HEK293T (cell line): ENCODE measurements at regions not wholly inside any gene's neighbourhood (a gene's known extent, or its start where the extent isn't known, plus 50 kb on each side); places are given as distances from the start of the nearest gene placed in this dataset.

Source experiments
- CTCF ChIA-PET: fragments of 350-600 bp; formaldehyde crosslinking; extraction: SDS; loops from one replicate; lab custom pipeline; 2021; ENCODE audit warnings: antibody characterized with exemption, inconsistent platforms; lab: Yijun Ruan, JAX
- POLR2A ChIA-PET: fragments of 350-600 bp; formaldehyde crosslinking; extraction: SDS; loops from one replicate; lab custom pipeline; 2020; ENCODE audit warnings: antibody characterized with exemption, inconsistent platforms; lab: Yijun Ruan, JAX
- DNase-seq: peaks from one replicate; pipeline ENCODE4 v3.0.0; 2012; ENCODE audit warnings: mixed read lengths; ENCODE audit errors: extremely low spot score
- ARNT ChIP-seq: fragments of 450-650 bp; IDR thresholded peaks from 2 replicates; pipeline ENCODE4 v1.6.1; 2017; ENCODE audit warnings: mild to moderate bottlenecking
- BHLHE40 ChIP-seq: fragments of 450-650 bp; IDR thresholded peaks from 2 replicates; pipeline ENCODE4 v1.6.1; 2016; ENCODE audit warnings: mild to moderate bottlenecking, moderate library complexity, borderline replicate concordance
- CTBP1 ChIP-seq: fragments of 450-650 bp; IDR thresholded peaks from 2 replicates; pipeline ENCODE4 v1.6.1; 2016; ENCODE audit warnings: borderline replicate concordance
- ELF4 ChIP-seq: fragments of 450-650 bp; IDR thresholded peaks from 2 replicates; pipeline ENCODE4 v1.6.1; 2017; ENCODE audit warnings: antibody characterized with exemption
- FOXA1 ChIP-seq: fragments of 450-650 bp; IDR thresholded peaks from 2 replicates; pipeline ENCODE4 v1.6.1; 2016; ENCODE audit warnings: mild to moderate bottlenecking
- FOXK2 ChIP-seq: fragments of 450-650 bp; IDR thresholded peaks from 2 replicates; pipeline ENCODE4 v1.6.1; 2016; ENCODE audit warnings: mild to moderate bottlenecking
- FOXM1 ChIP-seq: fragments of 450-650 bp; IDR thresholded peaks from 2 replicates; pipeline ENCODE4 v1.6.1; 2017; ENCODE audit warnings: mild to moderate bottlenecking, borderline replicate concordance
- HDGF ChIP-seq: fragments of 450-650 bp; IDR thresholded peaks from 2 replicates; pipeline ENCODE4 v1.6.1; 2017; ENCODE audit warnings: antibody characterized with exemption, borderline replicate concordance
- L3MBTL2 ChIP-seq: fragments of 450-650 bp; conservative IDR thresholded peaks from 2 replicates; pipeline ENCODE4 v1.6.1; 2016; ENCODE audit warnings: mild to moderate bottlenecking
- LEF1 ChIP-seq: fragments of 450-650 bp; IDR thresholded peaks from 2 replicates; pipeline ENCODE4 v1.6.1; 2017; ENCODE audit warnings: mild to moderate bottlenecking, borderline replicate concordance
- NFRKB ChIP-seq: fragments of 450-650 bp; IDR thresholded peaks from 2 replicates; pipeline ENCODE4 v1.6.1; 2016; ENCODE audit warnings: mild to moderate bottlenecking, moderate library complexity
- PKNOX1 ChIP-seq: fragments of 450-650 bp; IDR thresholded peaks from 2 replicates; pipeline ENCODE4 v1.6.1; 2016
- SP1 ChIP-seq: fragments of 450-650 bp; IDR thresholded peaks from 2 replicates; pipeline ENCODE4 v1.6.1; 2017
- SUZ12 ChIP-seq: fragments of 450-650 bp; IDR thresholded peaks from 2 replicates; pipeline ENCODE4 v1.6.1; 2016; ENCODE audit warnings: mild to moderate bottlenecking
- TARDBP ChIP-seq: fragments of 450-650 bp; IDR thresholded peaks from 2 replicates; pipeline ENCODE4 v1.6.1; 2016
- ZNF384 ChIP-seq: fragments of 450-650 bp; IDR thresholded peaks from 2 replicates; pipeline ENCODE4 v1.6.1; 2016

GRCh38 chr10:4083509-4084003 lies 298.5 kb upstream of the KLF6 start:
- TF ChIP-seq NFRKB, result no peak
- TF ChIP-seq TARDBP, result no peak
- no peak for TF ChIP-seq CTBP1
- TF ChIP-seq FOXK2, result no peak
- TF ChIP-seq PKNOX1, result no peak
- TF ChIP-seq SUZ12, result no peak
- ChIA-PET CTCF (no interaction called here), POLR2A (no interaction called here)
- no peak for DNase-seq

GRCh38 chr10:4082861-4083260 lies 297.9 kb upstream of the KLF6 start:
- TF ChIP-seq LEF1, result no peak
- no peak for TF ChIP-seq BHLHE40
- no peak for TF ChIP-seq FOXA1
- no peak for TF ChIP-seq NFRKB
- TF ChIP-seq FOXK2, result no peak
- no peak for TF ChIP-seq TARDBP
- no peak for TF ChIP-seq PKNOX1
- TF ChIP-seq L3MBTL2, result no peak
- TF ChIP-seq ZNF384, result no peak
- TF ChIP-seq FOXM1, result no peak
- no peak for DNase-seq
- ChIA-PET POLR2A (no interaction called here), CTCF (no interaction called here)

- TF ChIP-seq SP1, result no peak
- no peak for TF ChIP-seq NFRKB
- no peak for TF ChIP-seq HDGF
- no peak for TF ChIP-seq FOXA1
- TF ChIP-seq FOXK2, result no peak
- no peak for TF ChIP-seq PKNOX1
- no peak for TF ChIP-seq TARDBP
- TF ChIP-seq LEF1, result no peak
- no peak for TF ChIP-seq CTBP1
- no peak for TF ChIP-seq ZNF384
- POLR2A ChIA-PET, result no interaction called here
- CTCF ChIA-PET, result no interaction called here
- no peak for DNase-seq
Measured at GRCh38 chr10:4081685-4082111, 296.7 kb upstream of the KLF6 start.

- POLR2A ChIA-PET, result no interaction called here
- no peak for DNase-seq
- TF ChIP-seq LEF1, result no peak
- TF ChIP-seq SUZ12, result no peak
- no peak for TF ChIP-seq PKNOX1
- no peak for TF ChIP-seq ELF4
- TF ChIP-seq NFRKB, result no peak
- no peak for TF ChIP-seq ARNT
- TF ChIP-seq BHLHE40, result no peak
- TF ChIP-seq FOXM1, result no peak
- TF ChIP-seq FOXA1, result no peak
- no peak for TF ChIP-seq HDGF
- TF ChIP-seq CTBP1, result no peak
- no peak for TF ChIP-seq TARDBP
- TF ChIP-seq L3MBTL2, result no peak
- no peak for TF ChIP-seq FOXK2
- TF ChIP-seq ZNF384, result no peak
- TF ChIP-seq SP1, result no peak
- CTCF ChIA-PET, result no interaction called here
Measured at GRCh38 chr10:4080225-4080805, 295.3 kb upstream of the KLF6 start.

GRCh38 chr10:4079803-4080202 lies 294.8 kb upstream of the KLF6 start:
- ChIA-PET CTCF (no interaction called here), POLR2A (no interaction called here)
- no peak for TF ChIP-seq PKNOX1
- no peak for TF ChIP-seq CTBP1
- no peak for TF ChIP-seq SUZ12
- TF ChIP-seq LEF1, result no peak
- no peak for DNase-seq

- DNase-seq, result no peak
- TF ChIP-seq FOXK2, result no peak
- TF ChIP-seq TARDBP, result no peak
- TF ChIP-seq FOXA1, result no peak
- TF ChIP-seq ELF4, result no peak
- TF ChIP-seq SP1, result no peak
- no peak for TF ChIP-seq HDGF
- TF ChIP-seq PKNOX1, result no peak
- no peak for TF ChIP-seq ARNT
- TF ChIP-seq SUZ12, result no peak
- TF ChIP-seq CTBP1, result no peak
- no peak for TF ChIP-seq ZNF384
- TF ChIP-seq FOXM1, result no peak
- TF ChIP-seq LEF1, result no peak
- no peak for TF ChIP-seq NFRKB
- TF ChIP-seq BHLHE40, result no peak
- no peak for TF ChIP-seq L3MBTL2
- CTCF ChIA-PET, result no interaction called here
- POLR2A ChIA-PET, result no interaction called here
Measured at GRCh38 chr10:4077804-4078203, 292.8 kb upstream of the KLF6 start.
